ENCODE measurements at regions not wholly inside any gene's neighbourhood (a gene's known extent, or its start where the extent isn't known, plus 50 kb on each side); places are given as distances from the start of the nearest gene placed in this dataset.

DNA sequence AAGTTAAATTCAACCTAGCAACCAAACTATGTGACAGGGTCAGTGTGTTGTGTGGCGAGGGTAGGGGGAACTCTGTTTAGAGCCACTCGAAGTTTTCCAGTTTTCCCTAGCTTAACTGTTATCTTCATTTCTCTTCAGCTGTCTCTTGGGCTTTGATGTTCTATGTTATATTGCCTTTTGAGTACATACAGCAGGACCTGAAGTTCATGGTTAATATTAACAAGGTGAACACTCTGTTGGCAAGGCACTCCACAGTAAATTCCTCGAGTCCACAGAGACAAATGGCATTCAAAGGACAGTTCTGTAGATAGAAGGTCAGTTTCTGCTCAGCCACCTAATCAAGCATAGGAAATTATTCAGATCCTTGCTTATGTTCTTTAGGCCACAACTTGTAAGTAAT is 147.9 kb upstream of the DPH6 start:
- TF ChIP-seq, protein P1, sequence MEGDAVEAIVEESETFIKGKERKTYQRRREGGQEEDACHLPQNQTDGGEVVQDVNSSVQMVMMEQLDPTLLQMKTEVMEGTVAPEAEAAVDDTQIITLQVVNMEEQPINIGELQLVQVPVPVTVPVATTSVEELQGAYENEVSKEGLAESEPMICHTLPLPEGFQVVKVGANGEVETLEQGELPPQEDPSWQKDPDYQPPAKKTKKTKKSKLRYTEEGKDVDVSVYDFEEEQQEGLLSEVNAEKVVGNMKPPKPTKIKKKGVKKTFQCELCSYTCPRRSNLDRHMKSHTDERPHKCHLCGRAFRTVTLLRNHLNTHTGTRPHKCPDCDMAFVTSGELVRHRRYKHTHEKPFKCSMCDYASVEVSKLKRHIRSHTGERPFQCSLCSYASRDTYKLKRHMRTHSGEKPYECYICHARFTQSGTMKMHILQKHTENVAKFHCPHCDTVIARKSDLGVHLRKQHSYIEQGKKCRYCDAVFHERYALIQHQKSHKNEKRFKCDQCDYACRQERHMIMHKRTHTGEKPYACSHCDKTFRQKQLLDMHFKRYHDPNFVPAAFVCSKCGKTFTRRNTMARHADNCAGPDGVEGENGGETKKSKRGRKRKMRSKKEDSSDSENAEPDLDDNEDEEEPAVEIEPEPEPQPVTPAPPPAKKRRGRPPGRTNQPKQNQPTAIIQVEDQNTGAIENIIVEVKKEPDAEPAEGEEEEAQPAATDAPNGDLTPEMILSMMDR (IDR thresholded peaks at IDR 0.05; ENCODE audit: low read depth, low read length, poor library complexity, severe bottlenecking), result no peak
- no peak for TF ChIP-seq EZH2phosphoT487 (IDR thresholded peaks at IDR 0.05; ENCODE audit: borderline replicate concordance, low read length)
